ENCODE measurements at regions not wholly inside any gene's neighbourhood (a gene's known extent, or its start where the extent isn't known, plus 50 kb on each side); places are given as distances from the start of the nearest gene placed in this dataset.

DNA sequence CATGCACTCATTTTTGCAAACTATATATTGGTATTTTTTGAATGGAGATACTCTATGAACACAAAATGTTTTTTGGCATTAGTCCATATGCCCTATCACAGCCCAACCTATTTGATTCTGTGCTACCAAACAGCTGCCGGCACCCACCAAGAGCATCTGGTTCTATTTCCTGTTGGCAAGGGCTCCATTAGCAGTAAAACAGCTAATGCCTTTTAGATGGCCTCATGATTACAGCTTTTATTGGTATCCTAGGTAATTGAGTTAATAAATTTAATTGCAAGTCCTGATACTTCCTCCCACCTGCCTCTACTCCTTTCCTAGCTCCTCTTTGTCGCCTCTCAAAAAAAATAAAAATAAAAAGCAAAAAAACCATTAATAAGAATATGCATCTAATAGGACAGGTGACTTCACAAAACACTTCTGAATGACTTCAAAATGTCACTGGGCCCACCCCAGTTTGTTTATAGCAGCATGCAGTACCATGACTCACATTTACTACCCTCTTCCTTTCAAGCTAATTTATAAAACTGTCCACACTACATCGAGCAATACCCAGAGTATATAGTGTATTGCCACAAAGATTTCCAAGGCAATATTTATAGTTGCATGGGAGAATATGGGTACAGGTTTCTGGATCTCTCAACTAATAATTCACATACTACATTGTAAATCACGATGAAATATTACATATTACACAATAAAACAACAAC, 620.4 kb downstream of the SLCO4C1 start:
- Mint-ChIP-seq H3K27me3 (ENCODE audit: low read depth) (no peaks in the 10 kb centered on the region), H3K27ac (ENCODE audit: unreplicated experiment) (no peak overlapping the region), H3K9me3 (no peaks in the 10 kb centered on the region), H3K4me1 (no peaks in the 10 kb centered on the region), H3K36me3 (ENCODE audit: low read depth) (no peaks in the 10 kb centered on the region), H3K4me3 (no peak overlapping the region)
- TF ChIP-seq, protein P1, sequence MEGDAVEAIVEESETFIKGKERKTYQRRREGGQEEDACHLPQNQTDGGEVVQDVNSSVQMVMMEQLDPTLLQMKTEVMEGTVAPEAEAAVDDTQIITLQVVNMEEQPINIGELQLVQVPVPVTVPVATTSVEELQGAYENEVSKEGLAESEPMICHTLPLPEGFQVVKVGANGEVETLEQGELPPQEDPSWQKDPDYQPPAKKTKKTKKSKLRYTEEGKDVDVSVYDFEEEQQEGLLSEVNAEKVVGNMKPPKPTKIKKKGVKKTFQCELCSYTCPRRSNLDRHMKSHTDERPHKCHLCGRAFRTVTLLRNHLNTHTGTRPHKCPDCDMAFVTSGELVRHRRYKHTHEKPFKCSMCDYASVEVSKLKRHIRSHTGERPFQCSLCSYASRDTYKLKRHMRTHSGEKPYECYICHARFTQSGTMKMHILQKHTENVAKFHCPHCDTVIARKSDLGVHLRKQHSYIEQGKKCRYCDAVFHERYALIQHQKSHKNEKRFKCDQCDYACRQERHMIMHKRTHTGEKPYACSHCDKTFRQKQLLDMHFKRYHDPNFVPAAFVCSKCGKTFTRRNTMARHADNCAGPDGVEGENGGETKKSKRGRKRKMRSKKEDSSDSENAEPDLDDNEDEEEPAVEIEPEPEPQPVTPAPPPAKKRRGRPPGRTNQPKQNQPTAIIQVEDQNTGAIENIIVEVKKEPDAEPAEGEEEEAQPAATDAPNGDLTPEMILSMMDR (conservative IDR thresholded peaks at IDR 0.05) = no peak
- no peak for DNase-seq (ENCODE audit: low read depth, low spot score)

DNA sequence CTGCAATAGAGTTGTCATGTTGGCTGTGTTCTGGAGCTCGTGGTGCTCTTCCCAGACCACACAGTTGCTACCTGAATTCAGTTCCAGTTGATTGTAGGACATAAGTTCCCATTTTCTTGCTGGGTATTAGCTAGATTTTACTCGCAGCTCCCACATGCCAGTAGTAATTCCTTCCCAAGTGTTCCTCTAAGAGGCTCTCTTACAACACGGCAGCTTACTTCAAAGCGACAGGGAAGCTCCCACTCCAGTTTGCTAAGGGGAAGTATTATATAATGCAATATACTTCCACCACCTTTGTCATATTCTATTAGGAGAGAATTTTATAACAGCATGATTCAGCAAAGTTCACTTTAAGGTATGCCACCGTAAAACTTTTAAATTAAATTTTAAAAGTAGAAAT, 623.0 kb downstream of the SLCO4C1 start:
- Mint-ChIP-seq H3K27ac (ENCODE audit: unreplicated experiment) (no peak overlapping the region), H3K36me3 (ENCODE audit: low read depth) (no peaks in the 10 kb centered on the region), H3K4me3 (no peak overlapping the region), H3K4me1 (no peaks in the 10 kb centered on the region), H3K9me3 (no peaks in the 10 kb centered on the region), H3K27me3 (ENCODE audit: low read depth) (no peaks in the 10 kb centered on the region)
- no peak for DNase-seq (ENCODE audit: low read depth, low spot score)
- TF ChIP-seq, protein P1 (conservative IDR thresholded peaks at IDR 0.05) = no peak

DNA sequence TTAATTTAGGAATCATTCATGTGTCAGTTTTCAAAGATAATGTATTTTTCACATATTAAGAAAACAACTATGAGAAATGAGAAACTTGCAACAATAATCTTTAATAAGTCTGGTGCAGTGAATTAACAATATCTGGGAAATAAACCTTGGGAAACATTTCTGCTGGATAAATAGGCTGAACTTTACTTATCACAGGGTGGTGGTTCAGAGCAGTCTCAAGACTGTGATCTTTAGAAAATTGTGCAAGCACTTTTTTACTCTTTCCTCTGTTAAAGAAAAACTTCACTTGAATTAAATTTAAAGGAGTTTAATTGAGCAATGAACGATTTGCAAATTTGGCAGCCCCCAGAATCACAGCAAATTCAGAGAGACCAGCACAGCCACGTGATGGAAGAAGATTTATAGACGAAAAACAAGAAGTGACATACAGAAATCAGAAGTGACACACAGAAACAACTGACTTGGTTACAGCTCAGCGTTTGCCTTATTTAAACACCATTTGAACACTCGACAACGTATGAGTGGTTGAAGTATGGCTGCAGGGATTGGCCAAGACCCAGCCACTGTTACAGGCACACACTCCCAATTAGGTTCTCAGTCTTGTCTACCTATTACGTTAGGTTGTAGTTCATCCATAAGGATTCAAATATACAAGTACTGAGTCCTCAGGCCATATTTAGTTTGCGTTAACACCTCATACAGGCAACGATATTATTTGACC, 631.9 kb downstream of the SLCO4C1 start:
- Mint-ChIP-seq H3K4me3 (no peak overlapping the region), H3K9me3 (no peaks in the 10 kb centered on the region), H3K4me1 (no peaks in the 10 kb centered on the region), H3K27ac (ENCODE audit: unreplicated experiment) (no peak overlapping the region), H3K27me3 (ENCODE audit: low read depth) (no peaks in the 10 kb centered on the region), H3K36me3 (ENCODE audit: low read depth) (no peaks in the 10 kb centered on the region)
- TF ChIP-seq, protein P1 (conservative IDR thresholded peaks at IDR 0.05) = no peak
- no peak for DNase-seq (ENCODE audit: low read depth, low spot score)

DNA sequence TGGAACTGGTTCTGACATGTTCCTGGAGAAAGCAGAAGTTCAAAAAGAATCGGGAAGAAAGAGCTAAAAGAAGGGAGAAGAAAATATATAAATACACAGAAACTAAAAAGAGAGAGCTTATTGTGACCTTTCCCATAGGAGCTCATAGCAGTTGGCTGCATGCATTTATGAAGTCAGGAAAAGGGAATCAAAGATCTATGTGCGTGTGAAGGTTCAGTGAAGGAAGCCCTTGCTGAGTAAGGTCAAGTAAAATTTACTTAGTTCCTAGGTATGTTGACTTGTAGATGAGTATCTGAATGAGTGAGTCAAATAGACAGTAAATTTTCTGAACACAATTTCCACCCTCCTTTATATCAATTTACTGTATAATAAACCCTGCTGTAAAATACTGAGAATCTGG, 632.5 kb downstream of the SLCO4C1 start:
- no peaks in the 10 kb centered on the region for H3K27me3 Mint-ChIP-seq (ENCODE audit: low read depth)
- H3K27ac Mint-ChIP-seq (ENCODE audit: unreplicated experiment) = no peak overlapping the region
- no peaks in the 10 kb centered on the region for H3K36me3 Mint-ChIP-seq (ENCODE audit: low read depth)

DNA sequence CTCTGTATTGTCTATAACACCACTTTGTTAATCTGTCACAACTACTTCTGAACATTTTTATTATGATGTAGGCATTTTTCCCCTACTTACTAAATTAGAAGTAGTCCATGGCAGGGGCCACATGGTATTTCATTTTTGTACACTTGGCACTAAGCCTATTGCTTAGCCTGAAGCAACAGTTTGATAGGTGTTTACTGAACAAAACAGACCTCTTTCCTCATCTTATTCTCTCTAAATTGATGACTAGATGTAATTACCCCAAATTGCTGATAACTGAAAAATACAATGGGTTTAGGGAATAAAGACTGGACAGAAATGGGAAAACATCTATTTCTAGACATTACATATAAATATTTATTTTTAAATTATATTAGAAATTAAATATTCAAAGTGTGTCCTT, 633.8 kb downstream of the SLCO4C1 start:
- Mint-ChIP-seq H3K27ac (ENCODE audit: unreplicated experiment) (no peak overlapping the region), H3K27me3 (ENCODE audit: low read depth) (no peaks in the 10 kb centered on the region), H3K36me3 (ENCODE audit: low read depth) (no peaks in the 10 kb centered on the region), H3K4me3 (no peak overlapping the region), H3K9me3 (no peaks in the 10 kb centered on the region), H3K4me1 (peaks cover 8% of the 10 kb centered on the region)
- no peak for DNase-seq (ENCODE audit: low read depth, low spot score)
- TF ChIP-seq, protein P1 (conservative IDR thresholded peaks at IDR 0.05) = no peak

More for the DNA sequence above, 632.5 kb downstream of the SLCO4C1 start:
- TF ChIP-seq, protein P1 (conservative IDR thresholded peaks at IDR 0.05) = no peak
- Mint-ChIP-seq H3K4me1 (peaks cover 4% of the 10 kb centered on the region), H3K9me3 (no peaks in the 10 kb centered on the region), H3K4me3 (no peak overlapping the region)
- DNase-seq (ENCODE audit: low read depth, low spot score) = no peak
